ENCODE measurements at regions not wholly inside any gene's neighbourhood (a gene's known extent, or its start where the extent isn't known, plus 50 kb on each side); places are given as distances from the start of the nearest gene placed in this dataset.

GRCh38 chr4:11484531-11484930 lies 55.8 kb upstream of the HS3ST1 start:
- Histone ChIP-seq H2BK20ac (ENCODE audit: low read length) (no peak overlapping the region), H3K9me3 (ENCODE audit: insufficient read depth in 2 of 2, low read depth in 1 of 2, low read length in 1 of 2) (no peaks in the 10 kb centered on the region), H3K56ac (replicated peaks; ENCODE audit: insufficient read length, low read depth, low read length) (no peak overlapping the region), H3K4ac (replicated peaks; ENCODE audit: insufficient read length, low read depth, low read length) (no peak overlapping the region), H3K27me3 (replicated peaks in 1 of 4; ENCODE audit: control insufficient read depth in 3 of 4, extremely low read depth in 1 of 4, insufficient read depth in 3 of 4, low read length in 3 of 4) (no peaks in the 10 kb centered on the region), H3K9ac (replicated peaks in 1 of 4; ENCODE audit: extremely low read depth in 1 of 4, low read depth in 3 of 4, low read length in 3 of 4) (no peak overlapping the region), H3K23ac (ENCODE audit: insufficient read length) (no peak overlapping the region), H4K5ac (ENCODE audit: insufficient read length, low read depth, low read length) (no peak overlapping the region), H2BK5ac (ENCODE audit: low read depth, low read length) (no peak overlapping the region), H3K79me2 (ENCODE audit: control insufficient read depth in 1 of 2, insufficient read depth in 2 of 2, low read length in 2 of 2) (no peaks in the 10 kb centered on the region), H2BK15ac (ENCODE audit: low read length) (no peak overlapping the region), H3K27ac (ENCODE audit: low read depth, low read length) (no peak overlapping the region), H3K4me2 (ENCODE audit: insufficient read depth in 1 of 2, low read depth in 2 of 2, low read length in 2 of 2) (no peak overlapping the region), H3K23me2 (ENCODE audit: low read depth, low read length) (no peaks in the 10 kb centered on the region), H2BK12ac (ENCODE audit: low read depth, low read length) (no peak overlapping the region), H3K4me3 (ENCODE audit: extremely low read depth in 1 of 4, insufficient read depth in 2 of 4, low read depth in 3 of 4, low read length in 4 of 4) (no peak overlapping the region), H3K79me1 (ENCODE audit: low read depth, low read length) (no peaks in the 10 kb centered on the region), H3K36me3 (ENCODE audit: control insufficient read depth in 2 of 4, insufficient read depth in 4 of 4, low read length in 3 of 4) (no peaks in the 10 kb centered on the region), H2AK5ac (ENCODE audit: low read depth, low read length) (no peak overlapping the region), H4K91ac (replicated peaks; ENCODE audit: insufficient read length, low read length) (no peak overlapping the region), H3K14ac (ENCODE audit: insufficient read length) (no peak overlapping the region), H4K20me1 (replicated peaks in 1 of 2; ENCODE audit: control insufficient read depth in 1 of 2, insufficient read depth in 2 of 2, low read length in 2 of 2) (no peaks in the 10 kb centered on the region), H3K4me1 (replicated peaks in 1 of 4; ENCODE audit: control insufficient read depth in 3 of 4, insufficient read depth in 4 of 4, low read length in 3 of 4) (no peaks in the 10 kb centered on the region), H2BK120ac (replicated peaks; ENCODE audit: low read depth, low read length) (no peak overlapping the region), H3K18ac (ENCODE audit: extremely low read depth, low read length) (no peak overlapping the region), H4K8ac (ENCODE audit: extremely low read depth, insufficient read depth, low read length) (no peak overlapping the region), H2AFZ (ENCODE audit: low read length) (no peak overlapping the region)
- POLR2A ChIA-PET (ENCODE audit: partially characterized antibody), result no interaction called here
- CTCF ChIA-PET (ENCODE audit: partially characterized antibody), result interaction anchor here (0.7 to 1.8 kb wide), 4 partner anchors 11 to 36 kb away, joined by 3 to 5 read pairs (median 3); no protein-coding TSS in a partner anchor
- DNase-seq (ENCODE audit: low read depth in 1 of 2, low spot score in 2 of 2), result no peak
- FAIRE-seq, result no peak
- 100% methylated on average over 1 of the region's 1 CpG; no CpG with 5 or more reads in 1 of the 2 experiments for WGBS, 2 experiments (ENCODE audit: extremely low coverage in 1 of 2, insufficient coverage in 1 of 2, insufficient read length in 1 of 2, insufficient replicate concordance in 2 of 2, low coverage in 1 of 2, low lambda C conversion rate in 2 of 2, missing lambda C conversion rate in 1 of 2)
- TF ChIP-seq FOSL1 (IDR thresholded peaks at IDR 0.05; ENCODE audit: insufficient read depth, low read depth, low read length) (no peak), MAFK (IDR thresholded peaks at IDR 0.05; ENCODE audit: low read depth, low read length) (no peak), SP4 (IDR thresholded peaks at IDR 0.05; ENCODE audit: low read length) (no peak), POLR2A (IDR thresholded peaks at IDR 0.05; ENCODE audit: control extremely low read depth in 1 of 2, low read depth in 2 of 2, low read length in 2 of 2) (no peak), YY1 (IDR thresholded peaks at IDR 0.05; ENCODE audit: low read depth, low read length) (no peak), CHD1 (IDR thresholded peaks at IDR 0.05; ENCODE audit: low read depth, low read length) (no peak), EP300 (IDR thresholded peaks at IDR 0.05; ENCODE audit: borderline replicate concordance in 1 of 2, low read depth in 2 of 2, low read length in 2 of 2) (no peak), CTCF (IDR thresholded peaks at IDR 0.05; ENCODE audit: control extremely low read depth in 1 of 3, insufficient read depth in 1 of 3, low read depth in 1 of 3, low read length in 3 of 3) (no peak)
